Kidney (tissue), 13 donors: ENCODE measurements at regions not wholly inside any gene's neighbourhood (a gene's known extent, or its start where the extent isn't known, plus 50 kb on each side); places are given as distances from the start of the nearest gene placed in this dataset.
A peak's percentile ranks its signal among the peaks of the same experiment; 100 is the strongest.

ENCODE experiments used
- DNase-seq, 5 donors: peaks; one replicate each; pipeline ENCODE4 v3.0.0-alpha.2; 2013 to 2020
- FAIRE-seq: peaks from 2 replicates; lab custom pipeline; 2012; peaks lifted over from hg19 to GRCh38; lab: Jason Lieb, UNC
- H3K27ac ChIP-seq, 2 donors: one replicate each; pipeline ENCODE4 v1.7.0; 2013; ENCODE audit warnings: low read depth in 2 of 2, low read length in 2 of 2, inconsistent platforms in 1 of 2
- H3K27me3 ChIP-seq: one replicate; pipeline ENCODE4 v1.7.1; 2013; ENCODE audit warnings: low read length, inconsistent platforms; ENCODE audit not compliant: control insufficient read depth, insufficient read depth
- H3K36me3 ChIP-seq, 3 donors: one replicate each; pipeline versions ENCODE4 v1.7.0 to v1.7.1; 2013; ENCODE audit warnings: low read length in 3 of 3, control low read depth in 1 of 3, inconsistent platforms in 1 of 3; ENCODE audit not compliant: insufficient read depth in 3 of 3, control insufficient read depth in 2 of 3
- H3K4me1 ChIP-seq, 3 donors: one replicate each; pipeline versions ENCODE4 v1.7.0 to v1.7.1; 2013; ENCODE audit warnings: low read length in 3 of 3, inconsistent platforms in 1 of 3, low read depth in 1 of 3; ENCODE audit not compliant: control insufficient read depth in 2 of 3, insufficient read depth in 2 of 3
- H3K4me3 ChIP-seq, 3 donors: one replicate each; pipeline versions ENCODE4 v1.7.0 to v1.8.1; 2013; ENCODE audit warnings: low read length in 3 of 3, control low read depth in 1 of 3, inconsistent platforms in 1 of 3
- H3K9ac ChIP-seq, 3 donors: one replicate each; pipeline versions ENCODE4 v1.7.0 to v1.7.1; 2013; ENCODE audit warnings: low read length in 3 of 3, control low read depth in 1 of 3, inconsistent platforms in 1 of 3
- H3K9me3 ChIP-seq, 3 donors: one replicate each; pipeline versions ENCODE4 v1.7.0 to v1.7.1; 2013; ENCODE audit warnings: low read length in 3 of 3, control low read depth in 1 of 3, inconsistent platforms in 1 of 3; ENCODE audit not compliant: control insufficient read depth in 2 of 3, insufficient read depth in 1 of 3
- CTCF ChIP-seq: IDR thresholded peaks from 3 replicates; pipeline ENCODE4 v1.5.1; 2012; ENCODE audit warnings: mild to moderate bottlenecking, moderate library complexity, borderline replicate concordance; ENCODE audit not compliant: insufficient read depth; ENCODE audit errors: extremely low read depth
- intact Hi-C: fragments of 100-400 bp; cut with DNase I; formaldehyde crosslinking; loops from one replicate; pipeline ENCODE4 v1.11.1; 2022
- donor health status: control.
- donor health status: control.
- donor health status: control.
- donor health status: control.
- donor health status: control.
- donor health status: DM: yes; HTN: yes; CAD: no.
- donor health status: Normal renal cell carcinoma (clear cell type).

GRCh38 chr3:3307491-3307890 is 128.0 kb upstream of the CRBN start:
- no peak overlapping the region for H3K27ac ChIP-seq
- no peaks in the 10 kb centered on the region for H3K9me3 ChIP-seq
- DNase-seq (peak in 2 of 5 donors; percentile 25 to 42), FAIRE-seq (no peak)
- H3K36me3 ChIP-seq, result no peaks in the 10 kb centered on the region
- intact Hi-C loops, result no loop called here
- no peak overlapping the region for H3K4me3 ChIP-seq
- no peaks in the 10 kb centered on the region for H3K4me1 ChIP-seq
- no peak overlapping the region for H3K9ac ChIP-seq
- H3K27me3 ChIP-seq, result no peaks in the 10 kb centered on the region
- TF ChIP-seq CTCF, result no peak

- no peak overlapping the region for H3K9ac ChIP-seq
- no peak for TF ChIP-seq CTCF
- FAIRE-seq, result no peak
These were observed 126.3 kb upstream of the CRBN start for GRCh38 chr3:3305841-3306240.

GRCh38 chr3:3305084-3305483 is 125.6 kb upstream of the CRBN start:
- Histone ChIP-seq H3K9ac (no peak overlapping the region), H3K36me3 (no peaks in the 10 kb centered on the region), H3K4me1 (no peaks in the 10 kb centered on the region), H3K9me3 (no peaks in the 10 kb centered on the region), H3K4me3 (no peak overlapping the region), H3K27me3 (no peaks in the 10 kb centered on the region), H3K27ac (no peak overlapping the region)
- TF ChIP-seq CTCF, result no peak
- FAIRE-seq (no peak), DNase-seq (no peak)
- intact Hi-C loops, result no loop called here

More at GRCh38 chr3:3305841-3306240, 126.3 kb upstream of the CRBN start:
- no peak for DNase-seq
- Histone ChIP-seq H3K4me3 (no peak overlapping the region), H3K4me1 (no peaks in the 10 kb centered on the region), H3K36me3 (no peaks in the 10 kb centered on the region), H3K27ac (no peak overlapping the region), H3K27me3 (no peaks in the 10 kb centered on the region), H3K9me3 (no peaks in the 10 kb centered on the region)
- intact Hi-C loops, result no loop called here

- FAIRE-seq (no peak), DNase-seq (no peak)
- TF ChIP-seq CTCF, result no peak
- no peak overlapping the region for H3K4me3 ChIP-seq
- intact Hi-C loops, result no loop called here
- no peaks in the 10 kb centered on the region for H3K4me1 ChIP-seq
- no peak overlapping the region for H3K9ac ChIP-seq
- H3K27ac ChIP-seq, result no peak overlapping the region
- no peaks in the 10 kb centered on the region for H3K27me3 ChIP-seq
- H3K36me3 ChIP-seq, result no peaks in the 10 kb centered on the region
- no peaks in the 10 kb centered on the region for H3K9me3 ChIP-seq
These were observed 124.1 kb upstream of the CRBN start for GRCh38 chr3:3303636-3304035.
